K562 (cell line): ENCODE measurements at regions not wholly inside any gene's neighbourhood (a gene's known extent, or its start where the extent isn't known, plus 50 kb on each side); places are given as distances from the start of the nearest gene placed in this dataset.

Source experiments
- CREB3 ChIP-seq: fragments of 450-650 bp; conservative IDR thresholded peaks from 2 replicates; pipeline ENCODE4 v1.6.1; 2016; ENCODE audit warnings: missing genetic modification characterization, low read depth, mild to moderate bottlenecking, missing compliant biosample characterization, moderate library complexity
- CSDE1 ChIP-seq, 2 experiments: fragments of 450-650 bp; IDR thresholded peaks; 2 replicates each; pipeline ENCODE4 v1.6.1; 2016; ENCODE audit warnings: mild to moderate bottlenecking in 1 of 2
- E4F1 ChIP-seq: fragments of 250-450 bp; sonication (Bioruptor Pico); IDR thresholded peaks from 2 replicates; pipeline ENCODE4 v1.5.0; 2021; ENCODE audit warnings: mild to moderate bottlenecking, borderline replicate concordance
- ELK3 ChIP-seq: fragments of 450-650 bp; formaldehyde crosslinking; IDR thresholded peaks from 2 replicates; pipeline ENCODE4 v1.4.0; 2020; ENCODE audit warnings: mild to moderate bottlenecking
- KDM1A ChIP-seq, 2 experiments: fragments of 450-650 bp; IDR thresholded peaks; 2 replicates each; pipeline ENCODE4 v1.6.1; 2016; ENCODE audit warnings: mild to moderate bottlenecking in 2 of 2
- NFIC ChIP-seq: fragments of 450-650 bp; IDR thresholded peaks from 2 replicates; pipeline ENCODE4 v1.6.1; 2017; ENCODE audit warnings: mild to moderate bottlenecking, inconsistent platforms
- PHB ChIP-seq: fragments of 250-450 bp; sonication (Bioruptor Pico); IDR thresholded peaks from 2 replicates; pipeline ENCODE4 v1.5.0; 2021
- RBM34 ChIP-seq: fragments of 200-400 bp; formaldehyde crosslinking; IDR thresholded peaks from 2 replicates; pipeline ENCODE4 v1.6.1; 2018; ENCODE audit warnings: low read length, borderline replicate concordance; ENCODE audit not compliant: insufficient read depth
- STAT6 ChIP-seq: sonication (generic); formaldehyde crosslinking; IDR thresholded peaks from 2 replicates; pipeline ENCODE4 v1.8.1; 2023; ENCODE audit warnings: mild to moderate bottlenecking, missing genetic modification reagents
- ZNF23 ChIP-seq: fragments of 250-450 bp; sonication (Bioruptor Pico); IDR thresholded peaks from 2 replicates; pipeline ENCODE4 v1.4.0; 2020; ENCODE audit warnings: mild to moderate bottlenecking

GRCh38 chr17:53900951-53901350 lies 78.2 kb downstream of the KIF2B start (continued):
- TF ChIP-seq CREB3 (tag) = no peak
- TF ChIP-seq KDM1A (IDR thresholded peaks at IDR 0.05) = no peak
- TF ChIP-seq ELK3 (CRISPR knock-in tag) = no peak
- no peak for TF ChIP-seq STAT6
- TF ChIP-seq NFIC = no peak
- no peak for TF ChIP-seq PHB (CRISPR knock-in tag)
- no peak for TF ChIP-seq ZNF23
- TF ChIP-seq RBM34 = no peak
- TF ChIP-seq CSDE1 (IDR thresholded peaks at IDR 0.05) = no peak
- TF ChIP-seq E4F1 (CRISPR knock-in tag) = no peak
- TF ChIP-seq, all 486 proteins: peak for 0
